ENCODE measurements at regions not wholly inside any gene's neighbourhood (a gene's known extent, or its start where the extent isn't known, plus 50 kb on each side); places are given as distances from the start of the nearest gene placed in this dataset.

- BruUV-seq (replicated peaks), result no TSS peak
- no peak for FAIRE-seq
- SMC1A ChIA-PET (ENCODE audit: uncharacterized antibody, unreplicated experiment), result interaction anchor here (2.5 kb wide), 1 partner anchor 160 kb away, joined by 12 read pairs; no protein-coding TSS in a partner anchor
Observed at GRCh38 chr2:177324797-177325196, 60.3 kb upstream of the NFE2L2 start.

More at GRCh38 chr2:177324797-177325196, 60.3 kb upstream of the NFE2L2 start:
- ChIA-PET RAD21 (ENCODE audit: unreplicated experiment) (no interaction called here), POLR2A (interaction anchor here (0.6 kb wide), 1 partner anchor 607 kb away, joined by 3 read pairs; no protein-coding TSS in a partner anchor), CTCF (interaction anchor here (1.5 kb wide), 1 partner anchor 60 kb away, joined by 3 read pairs; the partner anchor contains the start of gene NFE2L2)
- ATAC-seq, result no peak
- Histone ChIP-seq H3K27ac (ENCODE audit: control insufficient read depth, insufficient read depth) (no peak overlapping the region), H3K4me3 (no peak overlapping the region), H3K79me2 (ENCODE audit: control insufficient read depth, insufficient read depth, low read length) (no peaks in the 10 kb centered on the region), H3K27me3 (replicated peaks in 1 of 2; ENCODE audit: control insufficient read depth in 2 of 2, insufficient read depth in 2 of 2, low read length in 1 of 2) (no peaks in the 10 kb centered on the region), H4K20me1 (ENCODE audit: control insufficient read depth, insufficient read depth) (no peaks in the 10 kb centered on the region), H3K4me1 (ENCODE audit: control insufficient read depth, insufficient read depth, low read length) (no peaks in the 10 kb centered on the region), H3K9me3 (replicated peaks; ENCODE audit: control insufficient read depth, insufficient read depth, low read length) (no peaks in the 10 kb centered on the region), H2AFZ (ENCODE audit: control insufficient read depth, low read depth, low read length) (no peak overlapping the region), H3K4me2 (ENCODE audit: control insufficient read depth, insufficient read depth) (no peak overlapping the region), H3K9ac (ENCODE audit: control insufficient read depth, insufficient read depth, low read length) (no peak overlapping the region), H3K36me3 (ENCODE audit: control insufficient read depth in 2 of 2, insufficient read depth in 2 of 2, low read length in 1 of 2) (no peaks in the 10 kb centered on the region)
- no peak for DNase-seq (ENCODE audit: low read depth, low spot score)
- WGBS (ENCODE audit: insufficient coverage, insufficient replicate concordance, low lambda C conversion rate, missing lambda C conversion rate), result 100% methylated on average over 3 of the region's 3 CpGs
- no peak for TF ChIP-seq NKRF (conservative IDR thresholded peaks at IDR 0.05)
- no peak for TF ChIP-seq MTA2 (IDR thresholded peaks at IDR 0.05; ENCODE audit: low read depth)
- TF ChIP-seq REST (IDR thresholded peaks at IDR 0.05; ENCODE audit: low read depth, low read length), result no peak
- TF ChIP-seq NFYA (IDR thresholded peaks at IDR 0.05; ENCODE audit: borderline replicate concordance, low read depth, low read length), result no peak
- no peak for TF ChIP-seq EED (IDR thresholded peaks at IDR 0.05; ENCODE audit: low read depth)
- TF ChIP-seq PAX8 (IDR thresholded peaks at IDR 0.05), result no peak
- no peak for TF ChIP-seq SKIL (IDR thresholded peaks at IDR 0.05; ENCODE audit: low read depth, poor library complexity, severe bottlenecking)
- no peak for TF ChIP-seq RELA (IDR thresholded peaks at IDR 0.05; ENCODE audit: borderline replicate concordance, partially characterized antibody)
- TF ChIP-seq BCLAF1 (IDR thresholded peaks at IDR 0.05), result no peak
- no peak for TF ChIP-seq SMC3 (IDR thresholded peaks at IDR 0.05; ENCODE audit: borderline replicate concordance, low read length)
- no peak for TF ChIP-seq CBX3 (IDR thresholded peaks at IDR 0.05; ENCODE audit: borderline replicate concordance, low read depth)
- TF ChIP-seq TCF12 (IDR thresholded peaks at IDR 0.05; ENCODE audit: low read depth, low read length), result no peak
- TF ChIP-seq ZBED1 (IDR thresholded peaks at IDR 0.05; ENCODE audit: borderline replicate concordance), result no peak
- in situ Hi-C loops (cut with MboI), result loop anchor here (25.0 kb wide), 1 partner anchor 1187 kb away; the partner anchor contains the start of gene HOXD8
- intact Hi-C loops (cut with micrococcal nuclease; ENCODE audit: unreplicated experiment), result no loop called here
